HG03442 (cell line): ENCODE measurements at regions not wholly inside any gene's neighbourhood (a gene's known extent, or its start where the extent isn't known, plus 50 kb on each side); places are given as distances from the start of the nearest gene placed in this dataset.
"Not testable (repeated sequence)": the region's sequence is repeated elsewhere in the genome, so short reads cannot be mapped to it uniquely, and the experiment has no call there.

ENCODE experiments used
- ATAC-seq: cut with Tn5 transposase; IDR thresholded peaks from one replicate; pipeline ENCODE4 v1.9.1; 2021; ENCODE audit warnings: mild to moderate bottlenecking, moderate library complexity; ENCODE audit not compliant: unreplicated experiment

- no peak for ATAC-seq
These were observed 163.5 kb downstream of the MC4R start for GRCh38 chr18:60209042-60209441.

GRCh38 chr18:60202708-60203107, 169.9 kb downstream of the MC4R start:
- ATAC-seq, result no peak

- no peak for ATAC-seq
These were observed 172.0 kb downstream of the MC4R start for GRCh38 chr18:60200558-60200957.

- no peak for ATAC-seq
These were observed 173.1 kb downstream of the MC4R start for GRCh38 chr18:60199505-60199904.

GRCh38 chr18:60197671-60198462, 174.7 kb downstream of the MC4R start:
- no peak for ATAC-seq

GRCh38 chr18:60196836-60197606, 175.6 kb downstream of the MC4R start:
- ATAC-seq, result no peak

- ATAC-seq, result no peak
These were observed 178.8 kb downstream of the MC4R start for GRCh38 chr18:60193780-60194179.

- no peak for ATAC-seq
These were observed 180.6 kb downstream of the MC4R start for GRCh38 chr18:60191926-60192325.

- no peak for ATAC-seq
These were observed 182.7 kb downstream of the MC4R start for GRCh38 chr18:60189856-60190255.

GRCh38 chr18:60188958-60189357, 183.6 kb downstream of the MC4R start:
- no peak for ATAC-seq

- ATAC-seq, result no peak
These were observed 190.4 kb downstream of the MC4R start for GRCh38 chr18:60182223-60182622.

- no peak for ATAC-seq
These were observed 191.9 kb downstream of the MC4R start for GRCh38 chr18:60180671-60181070.

GRCh38 chr18:60178224-60178623, 194.4 kb downstream of the MC4R start:
- not testable (repeated sequence) for ATAC-seq

- ATAC-seq, result no peak
These were observed 196.3 kb downstream of the MC4R start for GRCh38 chr18:60176259-60176658.

GRCh38 chr18:60174832-60175231, 197.7 kb downstream of the MC4R start:
- no peak for ATAC-seq

GRCh38 chr18:60172030-60172429, 200.5 kb downstream of the MC4R start:
- ATAC-seq, result no peak

GRCh38 chr18:60163622-60164021, 209.0 kb downstream of the MC4R start:
- ATAC-seq, result peak; percentile 46

- ATAC-seq, result no peak
These were observed 210.2 kb downstream of the MC4R start for GRCh38 chr18:60162388-60162787.

- no peak for ATAC-seq
These were observed 214.8 kb downstream of the MC4R start for GRCh38 chr18:60157810-60158209.

- ATAC-seq, result no peak
These were observed 219.2 kb downstream of the MC4R start for GRCh38 chr18:60153376-60153775.

GRCh38 chr18:60149316-60149715, 223.3 kb downstream of the MC4R start:
- no peak for ATAC-seq

GRCh38 chr18:60147323-60147722, 225.3 kb downstream of the MC4R start:
- ATAC-seq, result no peak
